Endothelial cell of umbilical vein (primary cell): ENCODE measurements at regions not wholly inside any gene's neighbourhood (a gene's known extent, or its start where the extent isn't known, plus 50 kb on each side); places are given as distances from the start of the nearest gene placed in this dataset.

ENCODE experiments used
- BruUV-seq: library from RNA; stranded (reverse); fragments of 400-500 nt; replicated peaks from 2 replicates; lab custom pipeline; 2021; lab: Mats Ljungman, UMichigan
- CTCF ChIA-PET: fragments of 300-600, 350-600 bp; sonication (Branson Sonifier 250); formaldehyde crosslinking; loops from one replicate; lab custom pipeline; 2021; ENCODE audit warnings: antibody characterized with exemption, inconsistent platforms; lab: Charles Lee
- POLR2A ChIA-PET: fragments of 300-600, 350-600 bp; sonication (Branson Sonifier 250); formaldehyde crosslinking; loops from one replicate; lab custom pipeline; 2021; ENCODE audit warnings: antibody characterized with exemption, inconsistent platforms; lab: Charles Lee
- DNase-seq: peaks from one replicate; pipeline ENCODE4 v3.0.0-alpha.2; 2011; ENCODE audit warnings: low read depth, low spot score
- FAIRE-seq: peaks from 2 replicates; lab custom pipeline; 2011; peaks lifted over from hg19 to GRCh38; lab: Jason Lieb, UNC
- H2AFZ ChIP-seq: 2 replicates; pipeline ENCODE4 v1.6.0; 2012; ENCODE audit warnings: low read depth, low read length, control low read depth, inconsistent platforms
- H3K27ac ChIP-seq: 2 replicates; pipeline ENCODE4 v1.5.1; 2011; ENCODE audit warnings: low read depth, mild to moderate bottlenecking, control low read depth, low read length, moderate library complexity; ENCODE audit not compliant: insufficient read depth
- H3K27me3 ChIP-seq, 2 experiments: 2 replicates each; pipeline versions ENCODE4 v1.6.0 to v1.6.1; 2011; ENCODE audit warnings: low read length in 2 of 2, mixed read lengths in 1 of 2; ENCODE audit not compliant: control insufficient read depth in 2 of 2, insufficient read depth in 2 of 2
- H3K36me3 ChIP-seq, 2 experiments: 2 replicates in 1 of 2; 3 replicates in 1 of 2; pipeline ENCODE4 v1.5.1; 2011; ENCODE audit warnings: low read length in 2 of 2, mild to moderate bottlenecking in 1 of 2, moderate library complexity in 1 of 2; ENCODE audit not compliant: control insufficient read depth in 2 of 2, insufficient read depth in 2 of 2; ENCODE audit errors: extremely low read depth in 1 of 2
- H3K4me1 ChIP-seq: 3 replicates; pipeline ENCODE4 v1.5.1; 2011; ENCODE audit warnings: mild to moderate bottlenecking, low read length; ENCODE audit not compliant: control insufficient read depth, insufficient read depth; ENCODE audit errors: extremely low read depth
- H3K4me2 ChIP-seq: 2 replicates; pipeline ENCODE4 v1.6.1; 2011; ENCODE audit warnings: low read length, control low read depth, mixed read lengths; ENCODE audit not compliant: insufficient read depth
- H3K4me3 ChIP-seq, 3 experiments: fragments of 200-600 bp in 1 of 3; sonication (generic), shearing (Covaris generic) in 1 of 3; replicated peaks in 1 of 3; 2 replicates each; pipeline ENCODE4 v1.5.1; 2011 to 2016; ENCODE audit warnings: control low read depth in 3 of 3, low read length in 3 of 3, mild to moderate bottlenecking in 2 of 3, inconsistent platforms in 1 of 3, low read depth in 1 of 3, moderate library complexity in 1 of 3; ENCODE audit not compliant: insufficient read depth in 1 of 3
- H3K79me2 ChIP-seq: 2 replicates; pipeline ENCODE4 v1.6.0; 2012; ENCODE audit warnings: low read length, inconsistent platforms; ENCODE audit not compliant: control insufficient read depth, insufficient read depth
- H3K9ac ChIP-seq: replicated peaks from 2 replicates; pipeline ENCODE3; 2011; ENCODE audit warnings: low read length, control low read depth; ENCODE audit not compliant: insufficient read depth; ENCODE audit errors: extremely low read depth
- H3K9me1 ChIP-seq: replicated peaks from 3 replicates; pipeline ENCODE4 v1.6.0; 2011; ENCODE audit warnings: mild to moderate bottlenecking, low read length; ENCODE audit not compliant: control insufficient read depth, insufficient read depth; ENCODE audit errors: extremely low read depth
- H3K9me3 ChIP-seq: replicated peaks from 2 replicates; pipeline ENCODE4 v1.5.1; 2012; ENCODE audit warnings: low read length, inconsistent platforms; ENCODE audit not compliant: control insufficient read depth, insufficient read depth
- H4K20me1 ChIP-seq: replicated peaks from 2 replicates; pipeline ENCODE3; 2011; ENCODE audit warnings: mild to moderate bottlenecking, low read length; ENCODE audit not compliant: control insufficient read depth, insufficient read depth; ENCODE audit errors: extremely low read depth
- EZH2 ChIP-seq: IDR thresholded peaks from 2 replicates; pipeline ENCODE4 v1.6.1; 2012; ENCODE audit warnings: borderline replicate concordance, low read depth, mild to moderate bottlenecking, moderate library complexity, low read length, inconsistent platforms; ENCODE audit not compliant: severe bottlenecking
- FOS ChIP-seq: IDR thresholded peaks from 2 replicates; pipeline ENCODE4 v1.6.1; 2011; ENCODE audit warnings: mild to moderate bottlenecking, low read length, moderate library complexity, borderline replicate concordance; ENCODE audit not compliant: insufficient read depth
- GATA2 ChIP-seq: IDR thresholded peaks from 2 replicates; pipeline ENCODE4 v1.7.0; 2011; ENCODE audit warnings: low read depth, mild to moderate bottlenecking, moderate library complexity, mixed read lengths, low read length; ENCODE audit not compliant: insufficient read length, insufficient read depth
- JUN ChIP-seq: IDR thresholded peaks from 2 replicates; pipeline ENCODE4 v1.6.1; 2011; ENCODE audit warnings: borderline replicate concordance, low read depth; ENCODE audit not compliant: insufficient read length, insufficient read depth
- MYC ChIP-seq: IDR thresholded peaks from one replicate; pipeline ENCODE4 v1.6.1; 2011; ENCODE audit warnings: mild to moderate bottlenecking, low read depth, low read length
- POLR2A ChIP-seq: IDR thresholded peaks from 2 replicates; pipeline ENCODE4 v1.6.1; 2012; ENCODE audit warnings: low read depth, mild to moderate bottlenecking, control low read depth, low read length
- POLR2AphosphoS5 ChIP-seq: IDR thresholded peaks from 2 replicates; pipeline ENCODE4 v1.6.1; 2012; ENCODE audit warnings: low read depth, mild to moderate bottlenecking, control low read depth, low read length, moderate library complexity; ENCODE audit not compliant: insufficient read depth
- dilution Hi-C: fragments of 300-500 bp; cut with MboI; formaldehyde crosslinking; loops from one replicate; pipeline ENCODE4 v1.15.0; 2019; ENCODE audit warnings: low sequenced_read_pairs; ENCODE audit not compliant: extremely low pct_ligation_motif_present
- intact Hi-C: fragments of 100-400 bp; cut with micrococcal nuclease; formaldehyde crosslinking; loops from one replicate; pipeline ENCODE4 v1.10.0; 2022
- TF ChIP-seq, protein P1 (sequence below): IDR thresholded peaks from 2 replicates; pipeline ENCODE4 v1.6.1; 2011; ENCODE audit not compliant: insufficient read depth, insufficient read length
- TF ChIP-seq, protein P2 (sequence below), 2 donors: IDR thresholded peaks; 1 replicate in 1 of 2; 2 replicates in 1 of 2; pipeline ENCODE4 v1.5.1; 2011; ENCODE audit warnings: low read length in 2 of 2, mild to moderate bottlenecking in 2 of 2, moderate library complexity in 2 of 2, control low read depth in 1 of 2, inconsistent platforms in 1 of 2, low read depth in 1 of 2; ENCODE audit not compliant: insufficient read depth in 1 of 2; ENCODE audit errors: extremely low read depth in 1 of 2

DNA sequence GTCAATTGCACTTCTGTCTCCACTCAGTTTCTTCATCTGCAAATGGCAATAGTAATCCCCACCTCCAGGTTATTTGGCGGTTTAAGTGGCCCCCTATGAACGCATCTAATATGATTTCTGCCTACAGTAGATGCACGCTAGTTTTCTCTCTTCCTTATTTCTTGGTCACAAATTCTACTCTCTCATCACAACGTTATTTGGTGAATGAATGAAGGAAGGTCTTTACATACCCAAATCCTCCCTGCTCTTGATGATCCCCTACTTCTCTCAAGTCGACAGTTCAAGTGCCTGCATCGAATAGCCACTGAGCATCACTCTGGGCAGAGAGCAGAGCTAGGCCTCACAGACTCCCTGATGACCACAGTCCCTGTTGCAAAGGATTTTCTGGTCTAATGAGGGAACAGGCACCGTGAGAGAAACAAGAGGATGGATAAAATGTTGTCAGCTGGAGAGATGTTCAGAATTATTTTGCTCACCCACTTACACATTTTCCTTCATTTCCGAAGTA, 181.2 kb upstream of the SMAD3 start:
- peak overlapping the region; percentile 64 for H3K9ac ChIP-seq
- TF ChIP-seq, protein P1, sequence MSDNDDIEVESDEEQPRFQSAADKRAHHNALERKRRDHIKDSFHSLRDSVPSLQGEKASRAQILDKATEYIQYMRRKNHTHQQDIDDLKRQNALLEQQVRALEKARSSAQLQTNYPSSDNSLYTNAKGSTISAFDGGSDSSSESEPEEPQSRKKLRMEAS, result no peak
- TF ChIP-seq EZH2 (no peak), JUN (no peak)
- no peaks in the 10 kb centered on the region for H3K27me3 ChIP-seq
- H2AFZ ChIP-seq, result peak overlapping the region; percentile 62
- dilution Hi-C loops (no loop called here), intact Hi-C loops (no loop called here)
- no peaks in the 10 kb centered on the region for H4K20me1 ChIP-seq
- no peak overlapping the region for H3K4me3 ChIP-seq
- H3K27ac ChIP-seq, result peak overlapping the region; percentile 78
- BruUV-seq, result no TSS peak
- no peaks in the 10 kb centered on the region for H3K9me3 ChIP-seq
- no peaks in the 10 kb centered on the region for H3K36me3 ChIP-seq
- no peak for FAIRE-seq
- H3K9me1 ChIP-seq, result no peaks in the 10 kb centered on the region
- ChIA-PET POLR2A (no interaction called here), CTCF (interaction anchor here (0.9 to 1.7 kb wide), 4 partner anchors 15 to 264 kb away, joined by 4 to 30 read pairs (median 10); no protein-coding TSS in a partner anchor)
- H3K79me2 ChIP-seq, result no peaks in the 10 kb centered on the region
- H3K4me2 ChIP-seq, result peak overlapping the region; percentile 55
- DNase-seq, result no peak
- H3K4me1 ChIP-seq, result peaks cover 25% of the 10 kb centered on the region

DNA sequence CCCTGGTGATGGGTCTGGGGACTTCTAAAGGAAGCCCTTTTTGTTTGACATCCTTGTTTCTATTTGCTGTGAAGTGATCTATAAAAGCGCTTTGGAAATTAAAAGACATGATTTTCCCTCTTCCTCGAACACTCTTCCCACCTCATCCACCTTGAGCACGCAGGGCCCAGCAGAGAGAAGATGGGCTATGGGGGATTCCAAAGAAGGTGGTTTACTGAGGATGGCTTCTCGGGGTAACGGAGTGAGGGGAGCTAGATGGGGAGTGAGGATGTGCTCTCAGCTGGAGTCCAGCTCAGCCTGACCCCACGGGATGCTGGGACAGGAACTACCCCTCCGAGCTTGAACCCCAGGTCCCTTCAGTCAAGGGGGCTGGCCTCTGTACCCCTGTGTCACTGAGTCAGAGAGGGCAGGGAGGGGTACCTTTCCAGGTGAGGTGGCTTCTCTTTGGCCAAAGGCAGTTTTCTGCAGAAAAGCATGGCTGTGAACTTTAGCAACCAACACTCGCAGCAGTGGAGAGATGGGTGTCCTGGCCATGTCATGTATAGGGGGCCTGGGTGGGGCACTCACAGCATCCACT, 180.7 kb upstream of the SMAD3 start:
- no peaks in the 10 kb centered on the region for H4K20me1 ChIP-seq
- no peak overlapping the region for H3K4me2 ChIP-seq
- H3K36me3 ChIP-seq, result no peaks in the 10 kb centered on the region
- H3K27me3 ChIP-seq, result no peaks in the 10 kb centered on the region
- intact Hi-C loops, result no loop called here
- FAIRE-seq (no peak), DNase-seq (no peak)
- ChIA-PET CTCF (interaction anchor here (1.7 kb wide), 1 partner anchor 15 kb away, joined by 12 read pairs; no protein-coding TSS in a partner anchor), POLR2A (no interaction called here)
- H3K4me3 ChIP-seq, result no peak overlapping the region
- H3K79me2 ChIP-seq, result no peaks in the 10 kb centered on the region
- no peak overlapping the region for H3K27ac ChIP-seq
- TF ChIP-seq, protein P2, sequence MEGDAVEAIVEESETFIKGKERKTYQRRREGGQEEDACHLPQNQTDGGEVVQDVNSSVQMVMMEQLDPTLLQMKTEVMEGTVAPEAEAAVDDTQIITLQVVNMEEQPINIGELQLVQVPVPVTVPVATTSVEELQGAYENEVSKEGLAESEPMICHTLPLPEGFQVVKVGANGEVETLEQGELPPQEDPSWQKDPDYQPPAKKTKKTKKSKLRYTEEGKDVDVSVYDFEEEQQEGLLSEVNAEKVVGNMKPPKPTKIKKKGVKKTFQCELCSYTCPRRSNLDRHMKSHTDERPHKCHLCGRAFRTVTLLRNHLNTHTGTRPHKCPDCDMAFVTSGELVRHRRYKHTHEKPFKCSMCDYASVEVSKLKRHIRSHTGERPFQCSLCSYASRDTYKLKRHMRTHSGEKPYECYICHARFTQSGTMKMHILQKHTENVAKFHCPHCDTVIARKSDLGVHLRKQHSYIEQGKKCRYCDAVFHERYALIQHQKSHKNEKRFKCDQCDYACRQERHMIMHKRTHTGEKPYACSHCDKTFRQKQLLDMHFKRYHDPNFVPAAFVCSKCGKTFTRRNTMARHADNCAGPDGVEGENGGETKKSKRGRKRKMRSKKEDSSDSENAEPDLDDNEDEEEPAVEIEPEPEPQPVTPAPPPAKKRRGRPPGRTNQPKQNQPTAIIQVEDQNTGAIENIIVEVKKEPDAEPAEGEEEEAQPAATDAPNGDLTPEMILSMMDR (IDR thresholded peaks at IDR 0.05; ENCODE audit: extremely low read depth in 1 of 2, insufficient read depth in 1 of 2, low read depth in 1 of 2, low read length in 2 of 2), result no peak
- TF ChIP-seq, protein P1, result no peak
- TF ChIP-seq JUN (no peak), FOS (no peak), GATA2 (no peak), EZH2 (no peak), MYC (no peak), POLR2A (no peak), POLR2AphosphoS5 (no peak)
- dilution Hi-C loops, result no loop called here
- H2AFZ ChIP-seq, result no peak overlapping the region
- no peaks in the 10 kb centered on the region for H3K9me3 ChIP-seq
- H3K4me1 ChIP-seq, result peaks cover 25% of the 10 kb centered on the region
- H3K9ac ChIP-seq, result no peak overlapping the region
- no TSS peak for BruUV-seq
- no peaks in the 10 kb centered on the region for H3K9me1 ChIP-seq
